AG04450 (cell line): ENCODE measurements at regions not wholly inside any gene's neighbourhood (a gene's known extent, or its start where the extent isn't known, plus 50 kb on each side); places are given as distances from the start of the nearest gene placed in this dataset.

Experiments
- CTCF ChIA-PET: fragments of 300-600, 350-600 bp; formaldehyde crosslinking; extraction: SDS; loops from one replicate; lab custom pipeline; 2022; ENCODE audit warnings: antibody characterized with exemption, inconsistent platforms; lab: Charles Lee
- POLR2A ChIA-PET: fragments of 350-600 bp; formaldehyde crosslinking; extraction: SDS; loops from one replicate; lab custom pipeline; 2021; ENCODE audit warnings: antibody characterized with exemption, inconsistent platforms; lab: Yijun Ruan, JAX
- DNase-seq: peaks from one replicate; pipeline ENCODE4 v3.0.0-alpha.2; 2011; ENCODE audit warnings: low read depth, low spot score
- H3K27ac ChIP-seq: one replicate; pipeline ENCODE4 v1.5.1; 2012; ENCODE audit warnings: low read depth, low read length, control low read depth
- H3K27me3 ChIP-seq: one replicate; pipeline ENCODE4 v1.6.0; 2012; ENCODE audit warnings: low read length; ENCODE audit not compliant: control insufficient read depth, insufficient read depth
- H3K4me3 ChIP-seq: 2 replicates; pipeline ENCODE4 v1.5.1; 2011; ENCODE audit warnings: mild to moderate bottlenecking, low read depth, low read length, control low read depth
- H3K9me3 ChIP-seq: 2 replicates; pipeline ENCODE4 v1.5.1; 2012; ENCODE audit warnings: low read length; ENCODE audit not compliant: control insufficient read depth, insufficient read depth
- TF ChIP-seq, protein P1 (sequence below): IDR thresholded peaks from 2 replicates; pipeline ENCODE4 v1.5.1; 2011; ENCODE audit warnings: low read depth, low read length, control low read depth, inconsistent platforms

- POLR2A ChIA-PET, result no interaction called here
- no peak for DNase-seq
- CTCF ChIA-PET, result interaction anchor here (1.0 to 1.9 kb wide), 3 partner anchors 405 to 983 kb away, joined by 3 to 20 read pairs (median 3); no protein-coding TSS in a partner anchor
- no peak overlapping the region for H3K4me3 ChIP-seq
- TF ChIP-seq, protein P1, sequence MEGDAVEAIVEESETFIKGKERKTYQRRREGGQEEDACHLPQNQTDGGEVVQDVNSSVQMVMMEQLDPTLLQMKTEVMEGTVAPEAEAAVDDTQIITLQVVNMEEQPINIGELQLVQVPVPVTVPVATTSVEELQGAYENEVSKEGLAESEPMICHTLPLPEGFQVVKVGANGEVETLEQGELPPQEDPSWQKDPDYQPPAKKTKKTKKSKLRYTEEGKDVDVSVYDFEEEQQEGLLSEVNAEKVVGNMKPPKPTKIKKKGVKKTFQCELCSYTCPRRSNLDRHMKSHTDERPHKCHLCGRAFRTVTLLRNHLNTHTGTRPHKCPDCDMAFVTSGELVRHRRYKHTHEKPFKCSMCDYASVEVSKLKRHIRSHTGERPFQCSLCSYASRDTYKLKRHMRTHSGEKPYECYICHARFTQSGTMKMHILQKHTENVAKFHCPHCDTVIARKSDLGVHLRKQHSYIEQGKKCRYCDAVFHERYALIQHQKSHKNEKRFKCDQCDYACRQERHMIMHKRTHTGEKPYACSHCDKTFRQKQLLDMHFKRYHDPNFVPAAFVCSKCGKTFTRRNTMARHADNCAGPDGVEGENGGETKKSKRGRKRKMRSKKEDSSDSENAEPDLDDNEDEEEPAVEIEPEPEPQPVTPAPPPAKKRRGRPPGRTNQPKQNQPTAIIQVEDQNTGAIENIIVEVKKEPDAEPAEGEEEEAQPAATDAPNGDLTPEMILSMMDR, result peak; percentile 56
- no peaks in the 10 kb centered on the region for H3K27me3 ChIP-seq
- no peak overlapping the region for H3K27ac ChIP-seq
- no peaks in the 10 kb centered on the region for H3K9me3 ChIP-seq
Observed at GRCh38 chr2:146927080-146927711, 917.6 kb upstream of the ACVR2A start.

- ChIA-PET POLR2A (no interaction called here), CTCF (no interaction called here)
- no peaks in the 10 kb centered on the region for H3K27me3 ChIP-seq
- no peaks in the 10 kb centered on the region for H3K9me3 ChIP-seq
- TF ChIP-seq, protein P1, result no peak
- no peak overlapping the region for H3K27ac ChIP-seq
- DNase-seq, result no peak
- H3K4me3 ChIP-seq, result no peak overlapping the region
Observed at GRCh38 chr2:146918280-146918679, 926.5 kb upstream of the ACVR2A start.

- no peak for DNase-seq
- Histone ChIP-seq H3K9me3 (no peaks in the 10 kb centered on the region), H3K4me3 (no peak overlapping the region), H3K27me3 (no peaks in the 10 kb centered on the region), H3K27ac (no peak overlapping the region)
- POLR2A ChIA-PET, result no interaction called here
- TF ChIP-seq, protein P1, result no peak
- CTCF ChIA-PET, result no interaction called here
Observed at GRCh38 chr2:146917431-146918042, 927.3 kb upstream of the ACVR2A start.

- CTCF ChIA-PET, result no interaction called here
- DNase-seq, result no peak
Observed at GRCh38 chr2:146916914-146917313, 927.9 kb upstream of the ACVR2A start.

DNA sequence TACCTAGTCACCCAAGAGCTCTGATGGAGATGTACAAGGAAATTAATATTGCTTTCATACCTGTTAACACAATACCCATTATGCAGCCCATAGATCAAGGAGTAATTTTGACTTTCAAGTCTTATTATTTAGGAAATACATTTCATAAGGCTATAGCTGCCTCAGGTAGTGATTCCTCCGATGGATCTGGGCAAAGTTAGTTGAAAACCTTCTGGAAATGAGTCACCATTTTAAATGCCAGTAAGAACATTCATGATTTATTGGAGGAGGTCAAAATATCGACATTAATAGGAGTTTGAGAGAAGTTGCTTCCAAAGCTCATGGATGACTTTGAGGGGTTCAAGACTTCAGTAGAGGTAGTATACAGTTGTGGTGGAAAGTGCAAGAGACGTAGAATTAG lies 931.4 kb upstream of the ACVR2A start:
- ChIA-PET POLR2A (no interaction called here), CTCF (no interaction called here)
- TF ChIP-seq, protein P1, result no peak
- no peak overlapping the region for H3K4me3 ChIP-seq
- H3K27ac ChIP-seq, result no peak overlapping the region
- H3K27me3 ChIP-seq, result no peaks in the 10 kb centered on the region
- H3K9me3 ChIP-seq, result no peaks in the 10 kb centered on the region
- no peak for DNase-seq

More at GRCh38 chr2:146916914-146917313, 927.9 kb upstream of the ACVR2A start:
- Histone ChIP-seq H3K4me3 (no peak overlapping the region), H3K27ac (no peak overlapping the region), H3K27me3 (no peaks in the 10 kb centered on the region), H3K9me3 (no peaks in the 10 kb centered on the region)
- TF ChIP-seq, protein P1, result no peak
- POLR2A ChIA-PET, result no interaction called here
